HTR-8/SVneo (cell line): ENCODE measurements at regions not wholly inside any gene's neighbourhood (a gene's known extent, or its start where the extent isn't known, plus 50 kb on each side); places are given as distances from the start of the nearest gene placed in this dataset.

Experiments used
- DNase-seq: peaks from one replicate; pipeline ENCODE4 v3.0.0; 2011; ENCODE audit warnings: low spot score, mixed read lengths; ENCODE audit not compliant: insufficient read length
- FAIRE-seq: peaks from 2 replicates; lab custom pipeline; 2011; peaks lifted over from hg19 to GRCh38; lab: Jason Lieb, UNC

DNA sequence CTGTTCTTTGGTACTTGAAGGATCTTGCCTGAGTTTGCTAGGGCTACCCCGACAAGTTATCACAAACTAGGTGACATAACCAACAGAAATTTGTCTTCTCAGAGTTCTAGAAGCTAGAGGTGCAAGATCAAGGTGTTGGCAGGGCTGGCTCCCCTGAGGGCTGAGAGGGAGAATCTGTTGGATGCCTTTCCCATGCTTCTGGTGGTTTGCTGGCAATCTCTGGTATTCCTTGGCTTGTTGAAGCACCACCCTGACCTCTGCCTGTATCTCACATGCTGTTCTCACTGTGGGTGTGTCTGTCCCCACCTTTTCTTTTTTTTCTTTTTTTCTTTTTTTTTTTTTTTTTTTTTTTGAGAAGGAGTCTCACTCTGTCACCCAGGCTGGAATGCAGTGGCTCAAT is 81.2 kb downstream of the VCPKMT start:
- no peak for FAIRE-seq
- DNase-seq = no peak

DNA sequence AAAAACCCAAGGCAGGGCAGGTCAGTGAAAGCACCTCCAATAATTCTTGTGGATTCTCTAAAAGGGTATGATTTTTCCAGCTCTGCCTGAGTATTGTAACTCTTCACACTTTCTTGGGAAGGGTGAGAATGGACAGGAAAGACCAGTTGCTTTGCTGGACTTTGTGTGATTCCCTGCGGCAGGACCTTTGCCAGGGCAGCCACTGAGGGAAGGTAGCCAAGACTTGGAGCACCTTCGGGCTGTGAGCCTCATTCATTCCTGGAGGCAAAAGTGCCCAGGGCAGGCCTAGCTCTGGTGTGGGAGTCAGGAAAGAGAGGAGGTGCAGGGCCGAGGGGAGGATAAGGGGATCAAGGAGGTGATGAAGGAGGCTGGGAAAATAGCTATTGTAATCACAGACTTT is 80.2 kb downstream of the VCPKMT start:
- no peak for DNase-seq
- no peak for FAIRE-seq

DNA sequence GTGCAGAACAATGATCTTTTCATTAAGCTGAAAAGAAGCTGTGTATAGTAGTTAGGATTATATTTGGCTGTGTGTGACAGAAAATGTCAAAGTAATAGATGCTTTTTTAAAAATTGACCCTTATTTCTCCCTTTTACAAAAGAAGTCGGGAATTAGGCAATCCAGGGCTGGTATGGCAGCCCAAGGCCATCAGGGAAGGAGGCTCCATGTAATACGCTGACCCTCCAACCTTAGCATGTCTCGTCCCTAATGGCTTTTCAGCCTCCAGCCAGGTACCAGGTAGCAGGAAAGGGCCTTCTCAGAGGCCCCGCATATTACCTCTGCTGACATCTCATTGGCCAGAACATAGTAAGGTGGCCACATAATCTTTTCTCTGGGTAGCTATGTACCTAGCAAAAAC is 79.7 kb downstream of the VCPKMT start:
- DNase-seq (no peak), FAIRE-seq (no peak)

DNA sequence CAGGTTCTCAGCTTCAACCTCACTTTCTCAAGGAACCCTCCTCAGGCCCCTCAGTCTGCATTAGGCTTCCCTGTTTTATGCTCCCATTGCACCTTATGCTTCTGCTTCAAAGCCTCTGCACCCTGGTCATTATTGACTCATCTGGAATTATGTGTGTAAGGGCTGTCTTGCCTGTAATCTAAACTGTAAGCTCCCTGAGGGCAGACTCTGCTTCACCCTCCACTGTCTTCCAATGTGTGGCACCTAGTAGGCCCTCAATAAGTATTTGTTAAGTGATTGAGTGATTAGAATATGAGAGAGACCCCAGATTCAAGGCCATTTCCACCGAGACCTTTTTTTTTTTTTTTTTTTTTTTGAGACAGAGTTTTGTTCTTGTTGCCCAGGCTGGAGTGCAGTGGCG is 79.1 kb downstream of the VCPKMT start:
- DNase-seq (no peak), FAIRE-seq (no peak)

DNA sequence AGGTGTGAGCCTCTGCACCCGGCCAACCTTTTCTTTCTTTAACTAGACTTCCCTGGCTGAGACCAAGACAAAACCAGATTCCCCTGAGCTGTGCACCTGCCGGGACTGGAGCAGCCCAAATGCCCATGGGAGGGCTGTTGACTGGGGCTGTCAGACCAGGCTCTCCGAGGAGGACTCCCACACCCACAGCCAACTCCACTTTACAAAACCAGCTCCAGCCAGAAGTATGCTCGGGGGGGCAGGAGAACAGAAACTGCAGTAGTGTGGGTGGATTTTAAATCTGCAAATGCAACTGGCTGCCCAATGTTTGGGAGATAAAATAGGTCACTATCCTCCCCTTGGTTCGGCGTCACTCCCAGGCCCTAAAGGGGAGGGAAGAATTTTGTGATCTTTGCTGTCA is 78.5 kb downstream of the VCPKMT start:
- FAIRE-seq (no peak), DNase-seq (no peak)

DNA sequence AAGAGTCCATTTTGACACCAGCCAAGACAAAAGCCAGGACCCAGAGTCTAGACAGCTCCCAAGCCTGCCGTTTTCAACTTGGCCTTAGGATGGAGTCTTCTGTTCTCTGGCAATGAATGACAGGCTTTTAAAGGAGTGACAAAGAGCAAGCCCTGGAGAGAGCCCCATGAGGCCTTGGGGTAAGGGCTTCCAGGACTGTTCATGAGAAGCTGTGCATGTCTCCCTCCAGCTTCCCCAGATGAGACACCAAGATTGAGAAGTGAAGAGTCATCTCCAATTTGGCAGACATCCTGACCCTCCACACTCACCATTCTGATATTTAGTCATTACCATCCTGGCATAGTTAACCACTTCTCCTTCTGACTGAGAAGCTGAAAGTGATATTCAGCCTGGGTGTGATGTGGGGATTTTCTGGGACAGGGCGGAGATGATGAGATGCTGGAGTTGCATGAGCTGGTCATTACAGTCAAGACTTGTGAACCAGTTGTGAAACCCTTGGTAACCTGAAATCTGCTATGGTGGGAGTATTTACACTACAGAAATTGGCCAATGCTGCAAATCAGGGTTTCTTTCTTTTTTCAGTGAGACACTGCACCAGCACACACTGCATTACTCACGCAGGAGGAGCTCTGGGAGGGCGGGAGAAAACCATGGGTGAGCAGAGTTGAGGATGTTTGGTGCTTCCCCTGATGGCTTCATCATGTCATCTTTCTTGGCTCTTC is 77.8 kb downstream of the VCPKMT start:
- peak; percentile 45 for DNase-seq
- peak; percentile 42 for FAIRE-seq

DNA sequence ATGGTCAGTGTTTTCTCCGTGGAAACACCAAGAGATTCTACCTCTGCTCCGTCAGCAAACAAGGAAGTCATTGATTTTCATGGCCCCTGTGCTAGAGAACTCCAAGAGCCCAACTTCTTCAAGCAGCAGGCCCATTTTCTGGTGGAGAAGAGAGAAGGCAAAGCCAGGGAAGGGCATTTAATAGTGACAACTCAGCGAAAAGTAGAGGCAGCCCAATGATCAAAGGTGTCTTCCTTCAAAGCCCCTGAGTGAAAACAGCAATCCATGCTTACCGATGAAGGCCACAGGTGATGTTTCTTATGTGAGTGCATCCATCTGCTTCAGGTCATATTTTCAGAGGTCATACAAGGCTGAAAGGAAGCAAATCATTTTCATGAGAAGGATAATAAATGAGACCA is 77.3 kb downstream of the VCPKMT start:
- no peak for FAIRE-seq
- no peak for DNase-seq

DNA sequence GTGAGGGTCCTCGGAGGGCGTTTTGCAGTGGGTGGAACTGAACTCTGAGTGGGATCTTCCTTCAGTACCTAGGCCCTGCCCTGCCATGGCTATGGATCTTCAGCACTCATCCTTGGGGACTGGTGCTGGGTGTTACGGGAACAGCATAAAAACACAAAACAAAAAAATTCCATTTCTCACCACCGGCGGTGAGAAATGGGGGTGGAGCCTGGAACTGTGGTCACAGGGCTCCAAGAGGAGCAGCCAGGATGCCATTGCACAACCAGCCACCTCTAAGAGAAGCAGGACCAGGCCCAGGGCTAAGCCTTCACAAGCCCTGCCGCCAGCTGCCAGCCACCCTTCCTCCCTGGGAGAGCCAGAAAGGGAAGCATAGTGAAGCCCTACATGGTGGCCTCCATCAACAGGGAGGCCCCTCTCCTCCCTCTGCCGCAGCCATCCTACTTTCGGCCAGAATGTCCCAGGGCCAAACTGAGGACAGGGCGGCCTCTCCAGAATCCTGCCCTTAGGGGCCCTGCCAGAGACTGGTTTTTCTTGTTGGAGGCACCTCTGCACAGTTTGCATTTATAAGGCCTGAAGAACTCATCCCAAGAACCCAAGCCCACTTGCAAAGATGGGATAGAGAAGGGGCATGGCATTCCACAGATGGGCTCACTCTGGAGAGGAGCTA is 76.5 kb downstream of the VCPKMT start:
- DNase-seq (no peak), FAIRE-seq (no peak)

DNA sequence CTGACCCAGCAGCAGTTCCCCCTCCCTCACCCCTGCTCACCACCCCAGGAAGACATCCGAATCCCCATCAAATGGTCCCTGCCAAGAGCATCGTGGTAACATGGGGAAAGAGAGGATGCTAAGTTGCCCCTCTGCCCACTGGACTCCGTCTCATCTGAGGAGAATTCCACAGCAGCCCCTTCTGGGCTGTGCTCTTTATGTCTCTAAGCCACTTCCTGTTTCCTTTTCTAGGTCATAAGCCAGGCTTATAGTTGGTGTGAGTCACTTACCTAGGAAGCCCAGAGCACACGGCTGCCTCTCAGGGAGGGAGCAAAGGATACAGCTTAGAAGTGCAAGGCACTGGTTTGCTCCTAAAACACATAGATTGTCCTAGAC is 76.0 kb downstream of the VCPKMT start:
- no peak for FAIRE-seq
- peak; percentile 72 for DNase-seq

DNA sequence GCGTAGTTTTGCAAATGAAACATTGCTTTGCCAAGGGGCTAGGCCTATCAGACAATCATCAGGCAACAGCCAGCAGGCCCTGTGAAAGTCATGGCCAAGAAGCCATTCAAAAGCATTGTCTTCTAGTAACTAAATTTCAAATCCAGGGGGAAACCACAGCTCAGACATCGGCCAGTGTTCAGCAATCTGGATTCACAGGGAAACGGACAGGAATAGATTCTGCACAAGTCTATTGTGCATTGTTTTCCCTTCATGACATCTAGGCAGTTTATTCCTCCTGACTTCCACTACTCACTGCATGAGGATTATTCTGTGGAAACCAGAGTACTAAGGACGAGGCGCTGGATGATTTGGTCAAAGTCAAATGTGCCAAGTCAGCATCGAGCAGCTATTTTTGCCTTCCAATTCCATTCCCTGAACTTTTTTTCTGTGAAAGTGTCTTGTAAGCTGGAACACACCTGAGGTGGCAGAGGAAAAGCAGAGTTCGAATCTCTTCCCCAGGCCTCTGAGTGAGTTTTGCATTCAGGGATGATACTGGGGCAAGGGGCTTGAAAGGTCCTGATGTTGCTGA is 75.4 kb downstream of the VCPKMT start:
- FAIRE-seq (no peak), DNase-seq (no peak)

DNA sequence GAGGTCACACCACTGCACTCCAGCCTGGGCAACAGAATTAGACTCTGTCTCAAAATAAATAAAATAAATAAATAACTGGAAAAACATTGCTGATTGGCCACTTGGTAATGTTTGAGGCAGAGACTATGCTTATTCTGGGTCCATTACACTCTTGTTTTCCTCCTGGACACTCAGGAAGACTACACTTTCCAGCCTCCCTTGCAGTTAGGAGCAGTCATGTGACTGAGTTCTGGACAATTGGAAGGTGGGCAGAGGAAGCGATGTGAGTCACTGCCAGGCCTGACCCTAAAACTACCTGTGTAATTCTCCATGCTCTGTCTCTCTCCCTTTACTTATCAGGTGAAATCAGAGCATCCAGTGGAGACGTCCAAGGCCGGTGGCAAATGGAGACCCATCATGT is 74.4 kb downstream of the VCPKMT start:
- FAIRE-seq (no peak), DNase-seq (no peak)

DNA sequence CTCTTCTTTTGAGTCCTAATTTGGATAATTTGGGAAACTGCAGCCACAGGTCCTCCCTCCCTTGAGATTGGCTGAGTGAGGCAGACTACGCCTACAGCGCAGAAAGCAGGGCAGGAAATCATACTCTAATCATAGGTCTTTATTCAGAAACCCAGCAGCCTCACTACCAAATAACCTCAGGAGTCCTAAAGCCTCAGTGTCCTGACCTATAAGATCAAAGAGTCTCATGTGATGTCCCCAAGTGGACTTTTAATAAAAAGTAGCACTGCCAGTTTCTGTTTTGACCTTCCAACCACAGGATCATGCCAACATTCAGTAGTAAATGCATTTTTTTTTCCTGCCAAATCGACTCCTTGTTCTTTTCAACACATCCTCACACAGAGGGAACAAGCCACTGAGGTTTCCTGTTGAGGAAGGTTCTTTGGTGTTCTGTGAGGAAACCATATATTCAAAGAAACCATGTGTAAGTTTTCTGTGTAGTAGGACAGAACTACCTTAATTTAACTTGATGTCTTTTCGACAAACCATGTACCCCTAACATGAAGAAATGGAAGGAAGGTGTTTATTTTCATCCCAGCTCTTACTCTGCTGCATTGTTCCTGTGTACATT is 72.2 kb downstream of the VCPKMT start:
- FAIRE-seq = no peak
- DNase-seq = no peak

DNA sequence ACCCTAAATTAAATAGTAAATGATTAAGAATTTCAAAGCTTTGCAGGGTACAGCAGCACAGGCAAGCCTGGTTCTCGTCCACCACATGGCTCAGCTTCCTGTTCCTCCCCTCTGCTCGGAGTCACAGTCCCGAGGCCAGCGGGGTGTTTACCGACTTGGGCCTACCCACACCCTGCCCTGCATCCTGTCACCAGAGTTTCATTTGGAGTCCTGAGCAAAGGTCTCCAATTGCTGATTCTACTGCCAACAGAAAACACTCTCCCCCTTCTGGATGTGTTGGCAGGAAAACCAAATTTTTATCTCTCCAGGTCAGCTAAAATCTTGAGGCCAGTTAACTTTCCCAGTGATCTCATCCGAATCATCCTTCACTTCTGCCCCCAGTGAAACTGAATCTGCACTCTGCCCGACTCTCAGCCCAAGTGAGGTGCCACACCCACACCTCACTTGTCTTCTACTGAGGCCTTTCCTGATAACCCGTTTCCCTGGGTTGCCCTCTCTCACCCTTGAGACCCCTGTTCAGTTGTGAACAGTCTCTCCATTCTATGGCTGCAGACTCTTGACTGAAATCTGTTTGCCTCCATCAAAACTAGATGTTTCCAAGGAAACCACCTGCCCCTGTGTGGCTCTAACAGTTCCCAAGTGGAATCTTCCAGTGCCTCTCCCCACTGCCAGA is 71.2 kb downstream of the VCPKMT start:
- DNase-seq (peak; percentile 36), FAIRE-seq (no peak)

DNA sequence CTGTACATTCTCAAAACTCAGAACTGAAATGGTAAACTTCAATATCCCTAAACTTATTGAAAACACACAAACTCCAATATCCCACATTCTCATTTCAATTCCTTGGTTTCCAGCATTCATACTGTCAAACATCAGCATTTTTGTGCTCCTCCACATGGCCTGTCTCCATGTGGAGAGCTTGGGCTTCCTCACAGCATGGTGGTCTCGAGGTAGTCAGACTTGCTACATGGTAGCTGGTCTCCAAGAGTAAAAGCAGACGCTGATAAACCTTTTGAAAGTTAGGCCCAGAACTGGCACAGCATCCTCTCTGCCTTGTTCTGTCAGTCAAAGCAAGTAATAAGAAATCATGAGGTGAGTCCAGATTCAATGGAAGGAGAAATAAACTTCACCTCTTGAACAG is 70.5 kb downstream of the VCPKMT start:
- DNase-seq = no peak
- no peak for FAIRE-seq

DNA sequence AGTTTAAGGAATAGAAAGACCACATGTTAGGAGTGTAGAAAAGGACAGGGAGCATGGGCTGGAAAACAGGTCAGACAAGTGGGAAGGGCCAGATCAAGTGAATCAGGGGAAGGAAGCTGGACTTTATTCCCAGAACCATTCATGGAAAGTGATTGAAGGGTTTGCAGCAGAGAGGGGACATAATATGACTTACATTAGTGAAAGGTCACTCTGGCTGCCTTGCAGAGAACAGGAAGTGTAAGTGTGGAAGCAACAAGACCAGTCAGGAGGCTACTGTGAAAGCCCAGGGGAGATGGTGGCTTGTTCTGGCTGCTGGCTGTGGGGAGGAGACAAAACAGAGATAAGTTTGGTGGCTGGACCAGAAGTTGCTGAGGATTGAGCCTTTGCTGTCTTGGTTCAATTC is 69.1 kb downstream of the VCPKMT start:
- FAIRE-seq = no peak
- DNase-seq = no peak

DNA sequence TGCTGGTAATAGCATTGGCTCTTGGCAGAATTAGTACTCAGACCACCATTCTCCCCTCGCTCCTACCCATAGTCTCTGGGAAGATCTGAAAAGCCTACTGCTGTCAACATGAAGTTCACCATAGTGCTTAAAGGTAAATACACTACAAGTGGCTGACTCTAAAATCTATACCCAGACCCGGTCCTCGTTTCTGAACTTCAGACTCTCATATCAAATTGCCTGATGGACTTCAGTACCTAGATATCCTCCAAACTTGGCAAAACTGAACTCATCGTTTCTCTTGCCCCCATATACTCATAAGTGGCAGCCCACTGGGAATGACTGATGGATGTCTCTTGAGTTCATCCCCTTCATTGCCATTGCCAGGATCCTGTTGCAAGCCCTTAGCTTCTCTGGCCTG is 67.3 kb downstream of the VCPKMT start:
- no peak for FAIRE-seq
- no peak for DNase-seq

DNA sequence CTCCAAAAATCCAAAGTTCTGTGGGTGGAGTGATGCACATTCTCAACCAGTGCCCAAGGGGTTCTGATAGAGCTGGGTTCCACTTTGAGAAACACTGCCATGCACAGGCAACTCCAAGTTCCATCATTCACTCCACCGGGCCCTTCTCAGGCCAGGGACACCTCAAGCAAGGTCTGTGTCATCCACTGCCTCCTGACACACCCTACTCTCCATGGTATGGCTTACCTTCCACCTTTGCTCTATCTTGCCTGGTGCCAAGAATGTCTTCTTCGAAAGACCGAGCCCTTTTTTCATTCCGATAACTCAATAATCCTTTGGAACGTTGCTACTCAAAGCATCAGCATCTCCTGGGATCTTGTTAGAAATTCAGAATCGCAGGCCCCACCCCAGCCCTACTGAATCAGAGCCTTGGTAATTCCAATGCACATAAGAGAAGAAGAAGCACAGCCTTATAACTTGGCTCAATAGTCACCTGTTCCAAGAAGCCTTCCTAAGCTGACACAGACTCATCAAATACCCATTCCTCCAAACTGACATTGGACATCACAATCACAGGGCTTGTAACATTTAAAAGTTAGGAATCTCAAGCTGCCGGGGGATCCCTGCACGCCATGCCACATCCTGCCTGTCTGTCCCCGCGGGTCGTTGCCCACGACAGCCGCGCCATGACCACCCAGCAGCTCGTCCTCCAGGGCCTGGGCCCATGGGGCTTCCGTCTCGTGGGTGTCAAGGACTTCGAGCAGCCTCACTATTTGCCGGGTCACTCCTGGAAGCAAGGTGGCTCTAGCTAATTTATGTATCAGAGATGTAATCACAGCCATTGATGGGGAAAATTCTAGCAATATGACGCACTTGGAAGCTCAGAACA is 66.4 kb downstream of the VCPKMT start:
- FAIRE-seq (no peak), DNase-seq (no peak)

DNA sequence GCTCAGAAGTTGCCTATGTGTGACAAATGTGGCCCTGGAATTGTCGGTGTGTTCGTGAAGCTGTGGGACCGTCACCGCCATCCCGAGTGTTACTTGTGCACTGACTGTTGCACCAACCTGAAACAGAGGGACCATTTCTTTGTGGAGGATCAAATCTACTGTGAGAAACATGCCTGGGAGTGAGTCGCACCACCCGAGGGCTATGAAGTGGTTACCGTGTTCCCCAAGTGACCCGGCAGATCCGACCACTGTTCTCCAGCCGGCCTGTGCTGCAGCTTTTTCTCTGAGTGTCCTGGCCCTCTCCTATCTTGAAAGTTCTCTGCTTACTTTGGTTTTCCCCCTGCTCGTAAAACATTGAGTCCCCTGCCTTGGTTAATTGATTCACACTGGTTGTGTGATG is 65.3 kb downstream of the VCPKMT start:
- FAIRE-seq (no peak), DNase-seq (no peak)

DNA sequence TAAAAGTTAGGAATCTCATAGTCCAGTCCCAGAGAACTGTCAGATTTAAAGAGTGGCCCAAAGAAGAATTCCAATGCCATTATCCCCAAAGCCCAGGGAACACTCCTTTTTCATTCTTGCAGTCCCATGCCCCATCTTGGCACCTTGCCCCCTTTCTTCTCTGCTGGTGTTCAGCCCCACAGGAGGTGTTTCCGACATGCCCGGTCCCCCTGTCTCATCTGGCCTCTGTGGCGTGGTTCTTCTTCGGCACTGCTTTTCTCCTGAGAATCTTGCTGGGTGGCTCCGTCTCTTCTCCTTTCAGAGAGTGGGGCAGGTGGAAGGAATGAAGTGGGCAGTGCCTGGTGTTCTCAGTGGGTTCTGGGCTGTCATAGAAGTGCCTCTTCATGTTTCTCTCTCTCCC is 64.7 kb downstream of the VCPKMT start:
- FAIRE-seq (no peak), DNase-seq (no peak)

DNA sequence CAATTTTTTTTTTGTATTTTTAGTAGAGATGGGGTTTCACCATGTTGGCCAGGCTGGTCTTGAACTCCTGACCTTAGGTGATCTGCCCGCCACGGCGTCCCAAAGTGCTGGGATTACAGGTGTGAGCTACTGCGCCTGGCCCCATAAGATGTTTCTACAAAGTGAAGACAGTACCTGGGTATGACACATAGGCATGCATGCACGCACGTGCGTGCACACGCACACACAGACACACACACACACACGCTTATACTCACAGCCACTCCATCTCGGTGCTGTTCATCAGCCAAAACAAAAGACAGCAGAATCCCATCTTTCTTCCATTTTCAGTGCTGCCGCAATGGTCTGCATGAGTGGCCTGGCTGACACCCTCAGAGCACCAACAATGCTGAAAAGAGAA is 63.9 kb downstream of the VCPKMT start:
- FAIRE-seq (no peak), DNase-seq (no peak)
